Neural cell (in vitro differentiated cells): ENCODE measurements at regions not wholly inside any gene's neighbourhood (a gene's known extent, or its start where the extent isn't known, plus 50 kb on each side); places are given as distances from the start of the nearest gene placed in this dataset.

ENCODE experiments used
- H2AFZ ChIP-seq: fragments of 200-600, 300-800 bp; sonication (generic), shearing (Covaris generic); 2 replicates; pipeline ENCODE4 v1.6.0; 2014; ENCODE audit warnings: low read depth, mild to moderate bottlenecking, antibody characterized with exemption, low read length, moderate library complexity
- H3F3A ChIP-seq: fragments of 200-600 bp; shearing (Covaris generic); 2 replicates; pipeline ENCODE4 v1.6.1; 2016; ENCODE audit warnings: mild to moderate bottlenecking, moderate library complexity, mixed read lengths, antibody characterized with exemption, low read length; ENCODE audit not compliant: insufficient read depth, poor library complexity, severe bottlenecking
- H3K27ac ChIP-seq: fragments of 200-600, 300-800 bp; sonication (generic), shearing (Covaris generic); 2 replicates; pipeline ENCODE4 v1.5.1; 2014; ENCODE audit warnings: mild to moderate bottlenecking, low read length, moderate library complexity
- H3K27me3 ChIP-seq: fragments of 300-800, 200-600 bp; sonication (generic), shearing (Covaris generic); 2 replicates; pipeline ENCODE4 v1.6.0; 2014; ENCODE audit warnings: mild to moderate bottlenecking, low read depth, low read length, moderate library complexity; ENCODE audit not compliant: insufficient read depth
- H3K36me3 ChIP-seq: fragments of 300-800, 200-600 bp; sonication (generic), shearing (Covaris generic); 2 replicates; pipeline ENCODE4 v1.5.1; 2014; ENCODE audit warnings: mild to moderate bottlenecking, antibody characterized with exemption, low read length, moderate library complexity; ENCODE audit not compliant: insufficient read depth
- H3K4me2 ChIP-seq: fragments of 300-800, 200-600 bp; sonication (generic), shearing (Covaris generic); 2 replicates; pipeline ENCODE4 v1.6.0; 2014; ENCODE audit warnings: mild to moderate bottlenecking, low read length
- H3K4me3 ChIP-seq: fragments of 300-800, 200-600 bp; sonication (generic), shearing (Covaris generic); 2 replicates; pipeline ENCODE4 v1.5.1; 2014; ENCODE audit warnings: mild to moderate bottlenecking, low read length, moderate library complexity
- H3K79me2 ChIP-seq: fragments of 200-600 bp; shearing (Covaris generic); replicated peaks from 2 replicates; pipeline ENCODE4 v1.6.0; 2014; ENCODE audit warnings: mild to moderate bottlenecking, low read length, moderate library complexity; ENCODE audit not compliant: insufficient read depth
- H3K9ac ChIP-seq: fragments of 300-800, 200-600 bp; sonication (generic), shearing (Covaris generic); 2 replicates; pipeline ENCODE4 v1.6.1; 2016; ENCODE audit warnings: mild to moderate bottlenecking, low read length, mixed read lengths
- H3K9me2 ChIP-seq: fragments of 200-600 bp; shearing (Covaris generic); 2 replicates; pipeline ENCODE4 v1.6.1; 2016; ENCODE audit warnings: mild to moderate bottlenecking, low read length, mixed read lengths; ENCODE audit not compliant: insufficient read depth
- H3K9me3 ChIP-seq: fragments of 200-600, 300-800 bp; sonication (generic), shearing (Covaris generic); 2 replicates; pipeline ENCODE4 v1.6.1; 2016; ENCODE audit warnings: mild to moderate bottlenecking, mixed run types, low read length, moderate library complexity, mixed read lengths
- H4K20me1 ChIP-seq: fragments of 200-600 bp; shearing (Covaris generic); 2 replicates; pipeline ENCODE4 v1.6.1; 2016; ENCODE audit warnings: mild to moderate bottlenecking, mixed run types; ENCODE audit not compliant: insufficient read depth
- EP300 ChIP-seq: fragments of 450-650 bp; conservative IDR thresholded peaks from 2 replicates; pipeline ENCODE4 v1.6.1; 2014; ENCODE audit warnings: antibody characterized with exemption, mild to moderate bottlenecking, moderate library complexity; ENCODE audit not compliant: poor library complexity, severe bottlenecking
- EZH2 ChIP-seq: fragments of 200-600, 300-800 bp; shearing (Covaris generic), sonication (generic); IDR thresholded peaks from 2 replicates; pipeline ENCODE4 v1.6.1; 2014; ENCODE audit warnings: antibody characterized with exemption, low read length, borderline replicate concordance, mild to moderate bottlenecking; ENCODE audit not compliant: insufficient read depth, poor library complexity, severe bottlenecking
- MXI1 ChIP-seq: fragments of 450-650 bp; conservative IDR thresholded peaks from 2 replicates; pipeline ENCODE4 v1.6.1; 2014; ENCODE audit warnings: antibody characterized with exemption, mild to moderate bottlenecking; ENCODE audit not compliant: poor library complexity, severe bottlenecking
- POLR2AphosphoS5 ChIP-seq: IDR thresholded peaks from 2 replicates; pipeline ENCODE4 v1.6.1; 2012
- RAD21 ChIP-seq: fragments of 450-650 bp; conservative IDR thresholded peaks from 2 replicates; pipeline ENCODE4 v1.6.1; 2014; ENCODE audit warnings: antibody characterized with exemption, mild to moderate bottlenecking, moderate library complexity
- SMC3 ChIP-seq: fragments of 450-650 bp; conservative IDR thresholded peaks from 2 replicates; pipeline ENCODE4 v1.6.1; 2014; ENCODE audit warnings: antibody characterized with exemption, mild to moderate bottlenecking, moderate library complexity; ENCODE audit not compliant: poor library complexity
- TAF1 ChIP-seq: IDR thresholded peaks from 2 replicates; pipeline ENCODE4 v1.6.1; 2012; ENCODE audit warnings: low read depth
- TF ChIP-seq, protein P1 (sequence below): IDR thresholded peaks from 2 replicates; pipeline ENCODE4 v1.6.1; 2012; ENCODE audit warnings: borderline replicate concordance
- TF ChIP-seq, protein P2 (sequence below): fragments of 450-650 bp; IDR thresholded peaks from 2 replicates; pipeline ENCODE4 v1.5.1; 2014; ENCODE audit warnings: antibody characterized with exemption, mild to moderate bottlenecking, moderate library complexity; ENCODE audit not compliant: poor library complexity, severe bottlenecking

DNA sequence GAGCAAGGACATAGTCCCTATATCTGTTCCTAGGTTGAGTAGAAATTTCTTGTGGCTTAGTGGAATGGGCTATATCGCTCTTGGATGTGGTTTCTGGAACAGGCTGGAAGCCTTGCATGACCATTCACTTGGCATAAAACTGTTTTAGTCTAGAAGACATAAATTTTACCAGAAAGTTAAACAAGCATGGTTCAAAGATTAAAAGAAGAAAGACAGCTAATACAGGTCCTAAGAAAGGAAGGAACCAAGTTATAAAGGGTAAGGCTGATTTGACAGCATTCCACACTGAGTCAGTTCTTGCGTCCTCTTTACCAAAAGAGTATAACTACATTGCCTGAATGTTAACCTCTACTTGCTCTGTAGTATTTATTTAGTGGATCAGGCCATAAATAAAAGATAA lies 724.2 kb downstream of the SORCS1 start:
- Histone ChIP-seq H3K4me2 (no peak overlapping the region), H3K79me2 (no peaks in the 10 kb centered on the region), H3F3A (no peaks in the 10 kb centered on the region)

DNA sequence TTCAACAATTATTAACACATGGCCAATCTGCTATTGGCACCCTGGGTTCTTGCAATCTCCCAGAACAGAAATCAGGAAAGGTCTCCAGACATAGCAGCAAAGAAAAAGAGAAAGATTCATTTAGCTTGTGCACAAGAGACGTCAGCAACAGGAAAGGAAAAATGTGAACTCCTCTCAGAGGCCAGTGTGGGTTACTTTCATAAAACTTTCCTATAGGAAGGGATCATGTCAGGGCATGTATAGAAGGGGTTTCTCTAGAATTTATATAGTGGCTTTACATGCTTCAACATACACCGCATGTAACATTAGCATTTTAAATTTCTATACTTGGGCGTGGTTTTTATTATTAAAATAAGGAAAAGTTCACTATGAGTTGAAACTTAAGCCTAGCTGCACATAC lies 725.1 kb downstream of the SORCS1 start:
- Histone ChIP-seq H3F3A (no peaks in the 10 kb centered on the region), H3K27ac (no peak overlapping the region), H3K27me3 (no peaks in the 10 kb centered on the region), H3K79me2 (no peaks in the 10 kb centered on the region), H3K36me3 (no peaks in the 10 kb centered on the region), H3K9me2 (no peaks in the 10 kb centered on the region), H3K9ac (no peak overlapping the region), H3K4me2 (no peak overlapping the region), H3K9me3 (no peaks in the 10 kb centered on the region), H2AFZ (no peak overlapping the region), H3K4me3 (no peak overlapping the region), H4K20me1 (no peaks in the 10 kb centered on the region)
- TF ChIP-seq EP300 (no peak), RAD21 (no peak), EZH2 (no peak)
- TF ChIP-seq, protein P1, sequence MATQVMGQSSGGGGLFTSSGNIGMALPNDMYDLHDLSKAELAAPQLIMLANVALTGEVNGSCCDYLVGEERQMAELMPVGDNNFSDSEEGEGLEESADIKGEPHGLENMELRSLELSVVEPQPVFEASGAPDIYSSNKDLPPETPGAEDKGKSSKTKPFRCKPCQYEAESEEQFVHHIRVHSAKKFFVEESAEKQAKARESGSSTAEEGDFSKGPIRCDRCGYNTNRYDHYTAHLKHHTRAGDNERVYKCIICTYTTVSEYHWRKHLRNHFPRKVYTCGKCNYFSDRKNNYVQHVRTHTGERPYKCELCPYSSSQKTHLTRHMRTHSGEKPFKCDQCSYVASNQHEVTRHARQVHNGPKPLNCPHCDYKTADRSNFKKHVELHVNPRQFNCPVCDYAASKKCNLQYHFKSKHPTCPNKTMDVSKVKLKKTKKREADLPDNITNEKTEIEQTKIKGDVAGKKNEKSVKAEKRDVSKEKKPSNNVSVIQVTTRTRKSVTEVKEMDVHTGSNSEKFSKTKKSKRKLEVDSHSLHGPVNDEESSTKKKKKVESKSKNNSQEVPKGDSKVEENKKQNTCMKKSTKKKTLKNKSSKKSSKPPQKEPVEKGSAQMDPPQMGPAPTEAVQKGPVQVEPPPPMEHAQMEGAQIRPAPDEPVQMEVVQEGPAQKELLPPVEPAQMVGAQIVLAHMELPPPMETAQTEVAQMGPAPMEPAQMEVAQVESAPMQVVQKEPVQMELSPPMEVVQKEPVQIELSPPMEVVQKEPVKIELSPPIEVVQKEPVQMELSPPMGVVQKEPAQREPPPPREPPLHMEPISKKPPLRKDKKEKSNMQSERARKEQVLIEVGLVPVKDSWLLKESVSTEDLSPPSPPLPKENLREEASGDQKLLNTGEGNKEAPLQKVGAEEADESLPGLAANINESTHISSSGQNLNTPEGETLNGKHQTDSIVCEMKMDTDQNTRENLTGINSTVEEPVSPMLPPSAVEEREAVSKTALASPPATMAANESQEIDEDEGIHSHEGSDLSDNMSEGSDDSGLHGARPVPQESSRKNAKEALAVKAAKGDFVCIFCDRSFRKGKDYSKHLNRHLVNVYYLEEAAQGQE = no peak

More for the DNA sequence above, 724.2 kb downstream of the SORCS1 start:
- H3K4me3 ChIP-seq = no peak overlapping the region
- H3K27me3 ChIP-seq = no peaks in the 10 kb centered on the region
- no peak overlapping the region for H2AFZ ChIP-seq
- H3K9ac ChIP-seq = no peak overlapping the region
- no peaks in the 10 kb centered on the region for H3K36me3 ChIP-seq
- no peak overlapping the region for H3K27ac ChIP-seq
- no peaks in the 10 kb centered on the region for H3K9me3 ChIP-seq
- H4K20me1 ChIP-seq = no peaks in the 10 kb centered on the region
- no peaks in the 10 kb centered on the region for H3K9me2 ChIP-seq
- TF ChIP-seq RAD21 = no peak
- no peak for TF ChIP-seq TAF1
- no peak for TF ChIP-seq SMC3
- no peak for TF ChIP-seq POLR2AphosphoS5
- TF ChIP-seq EP300 = no peak
- TF ChIP-seq MXI1 = no peak
- TF ChIP-seq EZH2 = no peak
- TF ChIP-seq, protein P2, sequence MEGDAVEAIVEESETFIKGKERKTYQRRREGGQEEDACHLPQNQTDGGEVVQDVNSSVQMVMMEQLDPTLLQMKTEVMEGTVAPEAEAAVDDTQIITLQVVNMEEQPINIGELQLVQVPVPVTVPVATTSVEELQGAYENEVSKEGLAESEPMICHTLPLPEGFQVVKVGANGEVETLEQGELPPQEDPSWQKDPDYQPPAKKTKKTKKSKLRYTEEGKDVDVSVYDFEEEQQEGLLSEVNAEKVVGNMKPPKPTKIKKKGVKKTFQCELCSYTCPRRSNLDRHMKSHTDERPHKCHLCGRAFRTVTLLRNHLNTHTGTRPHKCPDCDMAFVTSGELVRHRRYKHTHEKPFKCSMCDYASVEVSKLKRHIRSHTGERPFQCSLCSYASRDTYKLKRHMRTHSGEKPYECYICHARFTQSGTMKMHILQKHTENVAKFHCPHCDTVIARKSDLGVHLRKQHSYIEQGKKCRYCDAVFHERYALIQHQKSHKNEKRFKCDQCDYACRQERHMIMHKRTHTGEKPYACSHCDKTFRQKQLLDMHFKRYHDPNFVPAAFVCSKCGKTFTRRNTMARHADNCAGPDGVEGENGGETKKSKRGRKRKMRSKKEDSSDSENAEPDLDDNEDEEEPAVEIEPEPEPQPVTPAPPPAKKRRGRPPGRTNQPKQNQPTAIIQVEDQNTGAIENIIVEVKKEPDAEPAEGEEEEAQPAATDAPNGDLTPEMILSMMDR = no peak
- TF ChIP-seq, protein P1 = no peak
